AG09309 (cell line): ENCODE measurements at regions not wholly inside any gene's neighbourhood (a gene's known extent, or its start where the extent isn't known, plus 50 kb on each side); places are given as distances from the start of the nearest gene placed in this dataset.
"Not testable (repeated sequence)": the region's sequence is repeated elsewhere in the genome, so short reads cannot be mapped to it uniquely, and the experiment has no call there.

Source experiments
- DNase-seq: peaks from one replicate; pipeline ENCODE4 v3.0.0-alpha.2; 2010; ENCODE audit warnings: low read depth
- H3K4me3 ChIP-seq: 2 replicates; pipeline ENCODE4 v1.5.1; 2011; ENCODE audit warnings: mild to moderate bottlenecking, low read depth, low read length, moderate library complexity; ENCODE audit not compliant: control insufficient read depth
- TF ChIP-seq, protein P1 (sequence below): IDR thresholded peaks from 2 replicates; pipeline ENCODE4 v1.5.1; 2011; ENCODE audit warnings: mild to moderate bottlenecking, low read depth, low read length, inconsistent platforms; ENCODE audit not compliant: insufficient read depth, control insufficient read depth; ENCODE audit errors: missing control alignments

DNA sequence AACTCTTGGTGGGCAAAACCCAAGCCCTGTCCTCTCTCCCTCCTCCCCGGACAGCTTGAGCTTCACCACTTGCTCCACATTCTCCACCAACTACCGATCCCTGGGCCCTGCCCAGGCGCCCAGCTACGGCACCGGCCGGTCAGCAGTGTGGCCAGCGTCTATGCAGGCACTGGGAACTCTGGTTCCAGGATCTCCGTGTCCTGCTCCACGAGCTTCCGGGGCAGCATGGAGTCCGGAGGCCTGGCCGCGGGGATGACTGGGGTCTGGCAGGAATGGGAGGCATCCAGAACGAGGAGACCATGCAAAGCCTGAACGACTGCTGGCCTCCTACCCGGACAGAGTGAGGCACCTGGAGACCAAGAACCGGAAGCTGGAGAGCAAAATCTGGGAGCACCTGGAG is 68.9 kb upstream of the RTL6 start:
- no peak for DNase-seq
- TF ChIP-seq, protein P1, sequence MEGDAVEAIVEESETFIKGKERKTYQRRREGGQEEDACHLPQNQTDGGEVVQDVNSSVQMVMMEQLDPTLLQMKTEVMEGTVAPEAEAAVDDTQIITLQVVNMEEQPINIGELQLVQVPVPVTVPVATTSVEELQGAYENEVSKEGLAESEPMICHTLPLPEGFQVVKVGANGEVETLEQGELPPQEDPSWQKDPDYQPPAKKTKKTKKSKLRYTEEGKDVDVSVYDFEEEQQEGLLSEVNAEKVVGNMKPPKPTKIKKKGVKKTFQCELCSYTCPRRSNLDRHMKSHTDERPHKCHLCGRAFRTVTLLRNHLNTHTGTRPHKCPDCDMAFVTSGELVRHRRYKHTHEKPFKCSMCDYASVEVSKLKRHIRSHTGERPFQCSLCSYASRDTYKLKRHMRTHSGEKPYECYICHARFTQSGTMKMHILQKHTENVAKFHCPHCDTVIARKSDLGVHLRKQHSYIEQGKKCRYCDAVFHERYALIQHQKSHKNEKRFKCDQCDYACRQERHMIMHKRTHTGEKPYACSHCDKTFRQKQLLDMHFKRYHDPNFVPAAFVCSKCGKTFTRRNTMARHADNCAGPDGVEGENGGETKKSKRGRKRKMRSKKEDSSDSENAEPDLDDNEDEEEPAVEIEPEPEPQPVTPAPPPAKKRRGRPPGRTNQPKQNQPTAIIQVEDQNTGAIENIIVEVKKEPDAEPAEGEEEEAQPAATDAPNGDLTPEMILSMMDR, result no peak

DNA sequence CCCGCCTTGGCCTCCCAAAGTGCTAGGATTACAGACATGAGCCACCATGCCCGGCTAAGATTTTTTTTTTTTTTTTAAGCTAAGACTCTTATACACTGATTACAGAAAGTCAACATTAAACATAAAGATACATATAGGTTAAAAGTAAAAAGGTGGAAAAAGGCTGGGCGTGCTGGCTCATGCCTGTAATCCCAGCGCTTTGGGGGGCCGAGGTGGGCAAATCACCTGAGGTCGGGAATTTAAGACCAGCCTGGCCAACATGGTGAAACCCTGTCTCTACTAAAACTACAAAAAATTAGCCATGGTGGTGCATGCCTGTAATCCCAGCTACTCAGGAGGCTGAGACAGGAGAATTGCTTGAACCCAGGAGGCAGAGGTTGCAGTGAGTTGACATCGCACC is 64.6 kb upstream of the RTL6 start:
- not testable (repeated sequence) for DNase-seq, H3K4me3 ChIP-seq

More for the DNA sequence above, 68.9 kb upstream of the RTL6 start:
- H3K4me3 ChIP-seq, result no peak overlapping the region

DNA sequence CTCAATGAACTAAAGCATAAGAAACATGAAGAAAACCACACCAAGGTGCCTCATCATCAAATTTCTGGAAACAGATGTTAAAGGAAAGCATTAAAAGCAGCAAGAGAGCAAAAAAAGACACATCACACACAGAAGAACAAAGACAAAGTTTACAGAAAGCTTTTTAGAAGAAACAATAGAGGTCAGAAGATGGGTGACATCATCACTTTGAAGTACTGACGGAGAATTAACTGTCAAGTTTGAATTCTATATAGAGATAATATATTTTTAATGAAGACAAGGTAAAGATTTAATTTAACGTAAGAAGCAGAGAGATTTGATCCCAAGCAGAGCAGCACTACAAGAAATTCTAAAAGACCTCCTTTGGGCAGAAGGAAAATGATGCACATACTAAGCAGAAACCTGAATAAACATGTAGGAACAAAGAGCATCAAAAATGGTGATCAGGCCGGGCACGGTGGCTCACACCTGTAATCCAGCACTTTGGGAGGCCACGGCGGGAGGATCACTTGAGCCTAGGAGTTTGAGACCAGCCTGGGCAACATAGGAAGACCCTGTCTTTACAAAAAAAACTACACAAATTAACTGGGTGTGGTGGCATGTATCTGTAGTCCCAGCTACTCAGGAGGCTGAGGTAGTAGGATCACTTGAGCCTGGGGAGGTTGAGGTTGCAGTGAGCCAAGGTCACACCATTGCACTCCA is 63.3 kb upstream of the RTL6 start:
- TF ChIP-seq, protein P1, result no peak
- no peak overlapping the region for H3K4me3 ChIP-seq
- no peak for DNase-seq

DNA sequence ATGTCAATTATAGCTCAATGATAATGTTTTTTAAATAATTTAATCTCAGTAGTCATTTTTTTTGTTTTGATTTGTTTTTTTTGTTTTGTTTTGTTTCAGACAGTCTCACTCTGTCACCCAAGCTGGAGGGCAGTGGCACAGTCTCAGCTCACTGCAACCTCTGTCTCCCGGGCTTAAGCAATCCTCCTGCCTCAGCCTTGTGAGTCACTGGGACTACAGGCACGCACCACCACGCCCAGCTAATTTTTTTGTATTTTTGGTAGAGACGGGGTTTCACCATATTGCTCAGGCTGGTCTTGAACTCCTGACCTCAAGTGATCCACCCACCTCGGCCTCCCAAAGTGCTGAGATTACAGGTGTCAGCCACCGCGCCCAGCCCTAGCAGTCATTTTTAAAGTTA is 60.6 kb upstream of the RTL6 start:
- H3K4me3 ChIP-seq, result not testable (repeated sequence)
- peak; percentile 34 for DNase-seq

DNA sequence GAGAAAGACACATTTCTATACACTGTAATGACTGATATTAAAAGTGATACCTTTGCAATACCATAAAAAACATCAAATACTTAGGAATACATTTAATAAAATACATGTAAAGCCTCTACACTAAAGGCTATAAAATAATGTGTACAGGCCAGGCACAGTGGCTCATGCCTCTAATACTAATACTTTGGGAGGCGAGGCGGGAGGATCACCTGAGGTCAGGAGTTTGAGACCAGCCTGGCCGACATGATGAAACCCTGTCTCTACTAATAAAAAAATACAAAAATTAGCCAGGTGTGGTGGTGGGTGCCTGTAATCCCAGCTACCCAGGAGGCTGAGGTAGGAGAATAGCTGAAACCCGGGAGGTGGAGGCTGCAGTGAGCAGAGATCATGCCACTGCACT is 59.8 kb upstream of the RTL6 start:
- not testable (repeated sequence) for DNase-seq, H3K4me3 ChIP-seq

DNA sequence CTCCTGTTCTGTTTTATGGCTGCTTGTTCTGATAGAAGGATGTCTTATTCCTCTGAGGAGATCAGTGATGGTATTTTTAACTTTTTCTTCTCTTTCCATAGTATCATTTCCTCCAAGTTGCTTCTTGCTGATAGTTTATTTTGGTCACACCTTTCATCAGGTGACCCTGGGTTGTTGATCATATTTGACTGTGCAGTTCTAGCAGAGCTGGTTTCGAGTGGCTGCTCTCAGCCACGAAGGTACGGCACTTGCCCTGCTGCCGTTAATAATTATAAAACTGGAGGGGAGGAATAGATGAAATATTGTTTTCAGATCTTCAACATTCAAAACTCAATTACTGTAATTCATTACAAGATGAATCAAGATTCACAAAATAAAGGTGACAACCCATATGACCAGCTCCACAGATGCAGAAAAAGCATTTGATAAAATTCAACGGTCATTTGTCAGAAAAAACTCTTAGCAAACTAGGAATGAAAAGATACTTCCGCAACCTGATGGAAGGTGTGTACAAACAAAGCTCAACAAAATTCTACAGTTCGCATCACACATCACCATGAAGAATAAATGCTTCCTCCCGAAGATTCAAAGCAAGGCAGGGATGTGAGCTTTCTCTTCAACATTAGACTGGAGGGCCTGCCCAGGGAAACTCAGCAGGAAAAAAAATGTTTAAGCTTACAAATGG is 59.2 kb upstream of the RTL6 start:
- TF ChIP-seq, protein P1, result no peak
- no peak overlapping the region for H3K4me3 ChIP-seq
- no peak for DNase-seq

DNA sequence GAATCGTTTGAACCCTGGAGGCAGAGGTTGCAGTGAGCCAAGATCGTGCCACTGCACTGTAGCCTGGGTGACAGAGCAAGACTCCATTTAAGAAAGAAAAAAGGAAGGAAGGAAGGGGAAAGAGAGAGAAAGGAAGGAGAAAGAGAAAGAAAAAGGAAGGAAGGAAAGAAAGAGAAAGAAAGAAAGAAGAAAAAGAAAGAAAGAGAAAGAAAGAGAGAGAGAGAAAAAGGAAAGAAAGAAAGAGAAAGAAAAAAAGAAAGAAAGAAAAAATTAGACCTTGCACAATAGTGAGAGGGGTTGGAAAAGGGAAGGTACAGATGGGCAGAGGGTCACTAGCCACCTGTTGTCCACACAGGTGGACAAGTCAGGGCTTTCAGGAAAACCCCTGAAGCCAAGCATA is 57.6 kb upstream of the RTL6 start:
- DNase-seq, result no peak
- TF ChIP-seq, protein P1, result no peak
- H3K4me3 ChIP-seq, result no peak overlapping the region

DNA sequence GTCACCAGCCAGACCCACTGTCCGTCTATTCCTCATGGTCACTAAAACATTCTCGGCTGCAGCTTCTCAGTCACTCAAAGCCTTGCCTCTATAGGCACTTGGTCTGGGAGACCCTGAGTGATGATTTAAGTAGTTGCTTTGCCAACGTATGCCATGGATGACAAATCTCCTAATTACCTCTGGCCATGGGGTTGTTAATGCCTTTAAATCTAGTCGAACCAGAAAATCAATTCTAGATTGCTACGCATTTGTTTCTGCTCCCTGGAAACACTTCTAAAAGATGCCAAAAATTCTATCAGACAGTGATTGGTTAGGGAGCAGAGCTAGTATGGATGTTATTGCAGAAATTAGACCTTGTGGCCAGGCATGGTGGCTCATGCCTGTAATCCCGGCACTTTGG is 57.0 kb upstream of the RTL6 start:
- DNase-seq, result no peak
- TF ChIP-seq, protein P1, result no peak
- H3K4me3 ChIP-seq, result no peak overlapping the region
